ENCODE measurements at regions not wholly inside any gene's neighbourhood (a gene's known extent, or its start where the extent isn't known, plus 50 kb on each side); places are given as distances from the start of the nearest gene placed in this dataset.
"Not testable (repeated sequence)": the region's sequence is repeated elsewhere in the genome, so short reads cannot be mapped to it uniquely, and the experiment has no call there.

DNA sequence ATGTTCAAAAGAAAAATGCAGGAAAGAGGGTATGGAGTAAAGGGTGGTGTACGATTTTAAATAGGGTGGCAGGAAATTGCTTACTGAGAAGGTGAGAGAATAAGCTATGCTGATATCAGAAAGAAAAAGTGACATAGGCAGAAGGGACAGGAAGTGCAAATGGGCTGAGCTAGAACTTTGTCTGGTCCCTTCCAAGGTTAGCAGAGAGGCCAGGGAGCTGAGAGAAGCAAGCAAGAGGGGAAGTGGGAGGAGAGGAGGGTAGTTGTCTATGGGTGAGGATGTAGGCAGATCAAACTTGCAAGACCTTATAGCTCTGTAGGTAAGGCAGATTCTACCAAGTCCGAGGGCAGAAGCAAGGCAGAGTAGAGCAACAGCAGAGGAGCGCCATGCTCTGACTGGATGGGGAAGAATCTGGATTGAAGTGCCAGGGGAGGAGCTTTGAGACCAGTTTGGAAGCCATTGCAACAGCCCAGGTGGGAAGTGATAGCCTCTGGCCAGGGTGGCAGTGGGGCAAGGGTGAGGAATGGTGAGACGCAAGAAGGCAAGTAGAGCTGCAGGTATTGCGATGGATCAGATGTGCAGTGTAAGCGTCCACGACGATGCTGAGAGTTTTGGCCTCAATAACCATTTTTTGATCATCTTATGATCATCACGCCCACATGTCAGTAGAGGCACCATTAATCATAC, 134.4 kb upstream of the APCDD1 start:
- DNase-seq, result no peak

DNA sequence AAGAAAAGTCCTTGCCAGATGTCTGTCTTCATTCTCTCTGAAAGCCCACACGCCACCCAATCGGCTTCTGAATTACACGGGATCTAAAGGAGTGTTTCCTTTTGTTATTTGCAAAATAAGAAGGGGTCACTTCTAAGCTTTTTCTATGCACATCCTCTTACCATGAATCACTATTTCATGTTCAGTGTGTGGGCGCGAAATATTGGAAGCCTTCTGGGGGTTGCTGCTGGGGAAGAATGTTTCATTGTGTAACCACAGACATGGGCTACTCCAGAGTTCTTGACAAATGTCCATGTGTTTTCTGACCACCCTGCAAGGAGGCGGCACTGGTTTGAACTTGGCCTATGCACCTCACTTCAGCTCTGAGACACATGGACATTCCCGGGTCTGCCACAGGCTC, 133.6 kb upstream of the APCDD1 start:
- no peak for DNase-seq

DNA sequence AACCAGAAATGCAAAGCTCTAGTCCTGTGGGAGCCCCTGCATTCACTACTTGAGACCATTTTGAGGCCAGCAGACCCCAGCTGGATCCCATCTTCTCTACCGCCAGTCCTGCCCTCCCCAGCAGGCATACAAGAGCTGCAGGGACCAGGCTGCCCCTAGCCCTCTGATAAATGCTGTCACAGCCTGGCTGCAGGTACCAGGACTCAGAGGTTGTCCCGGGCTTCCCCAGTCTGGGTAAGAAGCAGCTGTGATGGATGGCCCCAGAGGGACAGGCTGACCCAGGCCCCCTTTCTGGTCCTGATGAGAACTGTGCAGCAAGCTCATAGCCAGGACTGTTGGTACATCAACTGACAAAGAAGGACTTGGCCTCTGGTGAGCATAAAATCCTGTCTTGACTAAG, 132.9 kb upstream of the APCDD1 start:
- DNase-seq, result no peak

DNA sequence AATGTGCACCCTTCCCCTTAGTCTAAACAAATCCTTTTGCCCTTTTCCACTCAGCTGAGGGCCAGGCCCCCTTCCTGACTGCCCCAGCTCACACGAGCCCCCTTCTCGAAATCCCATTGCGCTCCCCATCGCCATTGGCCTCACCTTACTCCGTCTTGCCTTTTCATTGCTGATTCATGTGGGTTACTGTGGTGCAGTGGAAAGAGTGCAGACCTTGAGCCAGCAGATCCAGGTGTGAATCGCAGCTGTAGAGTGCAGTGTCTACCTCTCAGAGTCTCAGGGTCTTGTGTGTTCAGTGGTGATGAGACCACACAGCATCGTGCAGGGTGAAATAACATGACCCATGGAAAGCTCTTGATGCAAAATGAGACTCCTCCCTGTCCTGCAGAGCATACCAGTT, 132.4 kb upstream of the APCDD1 start:
- DNase-seq, result no peak

DNA sequence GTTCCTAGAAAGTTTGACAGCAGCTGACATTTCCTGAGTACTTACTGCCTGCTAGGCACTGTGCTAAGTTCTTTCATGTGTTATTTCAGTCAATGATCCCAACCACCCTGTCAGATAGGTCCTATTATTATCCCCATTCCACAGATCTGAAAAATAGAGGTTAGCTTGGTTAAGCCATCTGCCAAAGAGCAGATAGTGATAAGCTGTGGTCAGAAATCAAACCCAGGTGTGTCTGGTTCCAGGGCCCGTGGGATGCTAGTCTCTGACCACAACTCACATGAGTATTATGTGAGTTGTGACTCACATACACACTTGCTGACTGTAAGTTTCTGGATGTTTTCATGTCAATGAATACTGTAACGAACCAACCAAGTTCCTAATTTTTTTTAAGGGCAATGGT, 132.0 kb upstream of the APCDD1 start:
- no peak for DNase-seq

DNA sequence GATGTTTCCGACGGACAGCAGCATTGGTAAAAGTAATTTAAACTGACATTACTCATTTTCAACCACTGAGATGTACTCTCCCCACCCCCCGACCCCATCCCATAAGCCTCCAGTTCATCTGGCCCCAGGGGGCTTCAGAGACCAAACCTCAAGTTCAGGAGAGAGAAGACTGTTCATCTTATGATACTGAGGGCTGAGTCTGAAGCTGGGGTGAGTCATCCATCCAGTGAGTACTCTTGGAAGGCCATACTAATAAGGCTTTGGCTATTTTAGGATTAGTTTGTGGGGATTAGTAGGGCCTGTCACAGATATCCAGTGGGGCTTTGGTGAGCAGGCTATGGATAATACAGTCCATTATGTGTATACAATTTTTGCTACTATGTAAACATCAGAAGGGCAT, 125.3 kb upstream of the APCDD1 start:
- DNase-seq, result no peak

- DNase-seq, result no peak
Measured at GRCh38 chr18:10330428-10330827, 124.0 kb upstream of the APCDD1 start.

GRCh38 chr18:10332452-10332851, 122.0 kb upstream of the APCDD1 start:
- no peak for DNase-seq

GRCh38 chr18:10336749-10337350, 117.6 kb upstream of the APCDD1 start:
- DNase-seq, result no peak

DNA sequence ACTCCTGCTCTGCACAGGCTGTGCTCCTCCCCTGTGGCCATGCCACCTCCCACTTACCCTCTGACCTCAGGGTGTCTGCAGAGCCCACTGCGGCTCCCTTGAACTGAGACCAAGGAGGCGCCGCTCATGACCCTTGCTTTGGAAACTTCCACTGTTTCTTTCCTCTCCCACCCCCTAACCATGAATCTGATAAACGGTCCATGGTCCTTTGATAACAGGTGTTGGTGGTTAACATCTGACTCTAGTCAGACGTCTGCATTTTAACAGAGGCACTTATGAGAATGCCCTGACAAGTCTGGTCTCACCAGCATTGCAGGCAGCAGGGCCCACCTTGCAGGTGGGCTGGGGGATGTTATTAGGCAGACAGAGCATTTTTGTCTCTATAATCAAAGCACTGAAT, 113.6 kb upstream of the APCDD1 start:
- DNase-seq, result no peak

DNA sequence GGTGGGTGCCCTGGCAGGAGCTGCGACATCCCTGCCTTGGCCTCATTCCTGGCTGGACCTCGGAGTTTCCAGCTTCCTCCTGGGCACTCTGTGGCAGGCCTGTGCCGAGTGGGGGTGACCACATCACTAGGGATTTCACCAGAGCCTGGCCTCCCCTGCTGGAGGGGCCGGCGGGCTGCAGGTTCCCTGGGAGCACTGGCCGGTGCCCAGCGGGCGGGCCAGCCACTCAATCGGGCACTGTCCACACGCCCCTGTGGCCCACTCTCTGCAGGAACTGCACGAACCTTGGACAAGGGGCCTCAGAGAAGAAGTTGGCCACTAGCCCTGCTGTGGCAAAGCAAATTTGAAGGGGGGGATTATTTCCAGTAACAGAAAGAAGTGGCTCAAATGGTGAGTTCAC, 110.7 kb upstream of the APCDD1 start:
- no peak for DNase-seq

DNA sequence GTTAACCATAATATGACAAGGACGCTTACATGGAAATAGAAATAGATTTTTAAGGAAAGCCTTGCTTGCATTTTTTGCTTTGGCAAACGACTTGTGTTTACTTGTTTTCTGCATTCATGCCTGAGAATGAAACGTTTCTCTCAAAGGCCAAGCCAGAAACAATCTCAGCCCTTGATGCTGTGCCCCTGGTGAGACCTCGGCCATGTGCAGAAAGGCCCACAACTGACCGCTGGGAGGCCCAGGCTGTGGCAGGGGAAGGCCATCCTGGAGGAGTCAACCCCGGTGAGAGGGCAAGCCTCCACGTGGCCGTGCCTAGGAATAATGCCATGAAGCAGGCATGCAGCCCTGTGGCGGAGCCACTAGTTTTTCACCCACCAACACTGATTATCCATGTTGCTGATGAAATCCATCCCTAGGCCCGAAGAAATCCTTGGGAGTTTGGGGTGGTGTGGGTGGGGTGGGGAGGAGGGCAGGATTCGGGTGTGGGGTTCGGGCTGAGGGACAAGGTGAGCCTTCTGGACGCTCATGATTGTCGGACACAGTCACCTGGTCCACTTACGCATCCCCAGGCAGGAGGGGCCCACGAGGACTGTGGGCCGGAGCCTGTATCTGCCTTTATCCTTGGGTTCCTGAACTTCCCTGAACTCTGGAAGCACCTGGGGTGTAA, 107.6 kb upstream of the APCDD1 start:
- DNase-seq, result no peak

GRCh38 chr18:10349561-10349960, 104.9 kb upstream of the APCDD1 start:
- no peak for DNase-seq

DNA sequence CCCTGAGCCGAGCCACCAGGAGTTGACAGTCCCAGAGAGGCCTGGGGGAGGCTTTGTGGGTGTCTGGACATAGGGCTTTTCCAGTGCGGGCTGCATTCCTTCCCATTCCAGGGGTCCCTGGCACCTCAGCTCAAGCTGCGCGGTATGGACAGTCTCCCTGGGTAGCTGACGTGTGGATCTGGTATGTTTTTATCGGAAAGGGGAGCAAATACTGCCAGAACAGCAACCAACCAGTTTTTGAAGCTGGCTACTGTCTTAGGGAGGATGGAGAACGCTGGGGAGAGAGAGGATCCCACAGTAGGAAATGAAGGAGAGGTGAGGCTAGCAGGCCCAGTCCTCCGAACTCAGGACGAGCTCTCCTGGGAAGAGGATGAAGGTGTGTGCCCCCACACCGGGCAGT, 103.8 kb upstream of the APCDD1 start:
- no peak for DNase-seq

DNA sequence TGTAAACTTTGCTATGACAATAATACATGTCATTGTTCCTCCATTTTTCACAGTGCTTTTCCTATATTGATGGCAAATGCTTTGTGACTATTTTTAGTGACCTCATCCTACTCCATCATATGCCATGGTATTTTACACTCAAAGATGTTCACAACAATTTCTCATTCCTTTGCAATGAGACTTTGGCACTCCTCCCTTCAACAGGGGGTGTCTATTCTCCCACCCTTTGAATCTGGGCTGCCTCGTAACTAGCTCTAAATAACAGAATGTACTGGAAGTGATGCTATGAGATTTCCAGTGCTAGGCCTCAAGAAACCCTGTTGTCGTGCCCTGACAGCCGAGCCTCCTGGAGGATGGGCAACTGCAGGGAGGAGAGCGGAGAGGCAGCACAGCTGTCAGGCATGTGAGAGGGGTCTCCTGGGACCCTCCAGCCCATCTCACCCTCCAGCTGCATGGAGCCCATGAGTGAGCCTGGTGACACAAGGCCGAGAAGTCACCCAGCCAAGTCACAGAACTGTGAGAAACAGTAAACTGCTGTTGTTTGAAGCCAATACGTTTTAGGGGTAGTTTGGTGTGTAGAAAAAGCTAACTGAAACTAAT, 103.1 kb upstream of the APCDD1 start:
- DNase-seq, result no peak

GRCh38 chr18:10351858-10352257, 102.6 kb upstream of the APCDD1 start:
- DNase-seq, result no peak

- DNase-seq, result no peak
Measured at GRCh38 chr18:10352671-10353070, 101.8 kb upstream of the APCDD1 start.

GRCh38 chr18:10353791-10354190, 100.6 kb upstream of the APCDD1 start:
- peak; percentile 43 for DNase-seq

- peak; percentile 14 for DNase-seq
Measured at GRCh38 chr18:10354241-10354811, 100.1 kb upstream of the APCDD1 start.

DNA sequence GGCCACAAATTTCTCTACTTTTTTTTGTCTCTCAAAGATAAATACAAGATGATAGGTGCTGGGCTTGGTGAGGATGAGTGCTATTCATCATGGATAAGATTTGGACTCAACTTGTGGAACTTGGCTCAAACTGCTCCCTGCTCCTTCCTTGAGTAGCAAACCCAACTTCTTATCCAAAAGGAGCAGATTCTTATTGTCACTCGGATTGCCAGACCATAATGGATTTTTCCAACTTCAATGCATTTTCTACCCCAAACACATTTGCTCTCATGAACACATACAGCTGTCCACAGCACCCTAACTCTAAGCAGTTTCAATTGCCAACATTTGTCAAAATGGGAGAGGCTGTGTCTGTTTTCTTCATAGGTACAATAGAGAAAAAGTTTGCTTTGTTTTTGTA, 99.5 kb upstream of the APCDD1 start:
- peak; percentile 8 for DNase-seq

DNA sequence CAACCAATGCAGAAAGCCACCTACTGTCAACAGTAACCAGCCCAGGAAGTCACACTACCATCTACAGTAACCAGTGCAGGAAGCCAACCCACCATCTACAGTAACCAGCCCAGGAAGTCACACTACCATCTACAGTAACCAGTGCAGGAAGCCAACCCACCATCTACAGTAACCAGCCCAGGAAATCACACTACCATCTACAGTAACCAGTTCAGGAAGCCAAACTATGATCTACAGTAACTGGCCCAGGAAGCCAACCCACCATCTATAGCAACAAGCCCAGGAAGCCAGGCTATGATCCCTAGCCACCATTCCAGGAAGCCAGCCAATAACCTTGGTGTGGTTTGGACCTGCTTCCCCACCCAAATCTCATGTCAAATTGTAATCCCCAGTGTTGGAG, 97.4 kb upstream of the APCDD1 start:
- DNase-seq, result not testable (repeated sequence)

- DNase-seq, result no peak
Measured at GRCh38 chr18:10361660-10362059, 92.8 kb upstream of the APCDD1 start.

- DNase-seq, result peak; percentile 17
Measured at GRCh38 chr18:10365021-10365500, 89.4 kb upstream of the APCDD1 start.

GRCh38 chr18:10365901-10366300, 88.5 kb upstream of the APCDD1 start:
- DNase-seq, result no peak
